Spleen (tissue), 7 donors: ENCODE measurements at regions not wholly inside any gene's neighbourhood (a gene's known extent, or its start where the extent isn't known, plus 50 kb on each side); places are given as distances from the start of the nearest gene placed in this dataset.
"Not testable (repeated sequence)": the region's sequence is repeated elsewhere in the genome, so short reads cannot be mapped to it uniquely, and the experiment has no call there.

Experiments used
- POLR2A ChIP-seq, 3 donors: fragments of 450-650 bp; IDR thresholded peaks; one replicate each; pipeline ENCODE4 v1.5.1; 2017; ENCODE audit warnings: antibody characterized with exemption in 3 of 3, mild to moderate bottlenecking in 1 of 3
- POLR2AphosphoS5 ChIP-seq, 3 donors: sonication (generic); formaldehyde crosslinking; IDR thresholded peaks; one replicate each; pipeline ENCODE4 v1.5.1; 2017; ENCODE audit warnings: antibody characterized with exemption in 3 of 3
- TF ChIP-seq, protein P1 (sequence below), 11 experiments: fragments of 200-600 bp in 7 of 11; fragments of 450-650 bp in 4 of 11; sonication (generic) in 4 of 11; IDR thresholded peaks in 8 of 11; conservative IDR thresholded peaks in 3 of 11; 1 replicate in 7 of 11; 2 replicates in 4 of 11; pipeline versions ENCODE4 v1.4.0 to v1.8.0; 2016 to 2021; ENCODE audit warnings: antibody characterized with exemption in 11 of 11, inconsistent platforms in 4 of 11, mild to moderate bottlenecking in 1 of 11
- donor health status: DM: no; HTN: no; CAD: no; lungs with moderate emphysema.
- donor health status: DM: no; HTN: no; CAD: no.
- donor health status: DM: no; HTN: no; CAD: no.

GRCh38 chr1:244999644-245000043 lies 135.3 kb upstream of the HNRNPU start:
- not testable (repeated sequence) for TF ChIP-seq POLR2A, POLR2AphosphoS5 (IDR thresholded peaks at IDR 0.05)
- TF ChIP-seq, protein P1, sequence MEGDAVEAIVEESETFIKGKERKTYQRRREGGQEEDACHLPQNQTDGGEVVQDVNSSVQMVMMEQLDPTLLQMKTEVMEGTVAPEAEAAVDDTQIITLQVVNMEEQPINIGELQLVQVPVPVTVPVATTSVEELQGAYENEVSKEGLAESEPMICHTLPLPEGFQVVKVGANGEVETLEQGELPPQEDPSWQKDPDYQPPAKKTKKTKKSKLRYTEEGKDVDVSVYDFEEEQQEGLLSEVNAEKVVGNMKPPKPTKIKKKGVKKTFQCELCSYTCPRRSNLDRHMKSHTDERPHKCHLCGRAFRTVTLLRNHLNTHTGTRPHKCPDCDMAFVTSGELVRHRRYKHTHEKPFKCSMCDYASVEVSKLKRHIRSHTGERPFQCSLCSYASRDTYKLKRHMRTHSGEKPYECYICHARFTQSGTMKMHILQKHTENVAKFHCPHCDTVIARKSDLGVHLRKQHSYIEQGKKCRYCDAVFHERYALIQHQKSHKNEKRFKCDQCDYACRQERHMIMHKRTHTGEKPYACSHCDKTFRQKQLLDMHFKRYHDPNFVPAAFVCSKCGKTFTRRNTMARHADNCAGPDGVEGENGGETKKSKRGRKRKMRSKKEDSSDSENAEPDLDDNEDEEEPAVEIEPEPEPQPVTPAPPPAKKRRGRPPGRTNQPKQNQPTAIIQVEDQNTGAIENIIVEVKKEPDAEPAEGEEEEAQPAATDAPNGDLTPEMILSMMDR (IDR thresholded peaks at IDR 0.05 in 8 of 11, conservative IDR thresholded peaks at IDR 0.05 in 3 of 11) = not testable (repeated sequence)
